ENCODE measurements at regions not wholly inside any gene's neighbourhood (a gene's known extent, or its start where the extent isn't known, plus 50 kb on each side); places are given as distances from the start of the nearest gene placed in this dataset.
"Not testable (repeated sequence)": the region's sequence is repeated elsewhere in the genome, so short reads cannot be mapped to it uniquely, and the experiment has no call there.

DNA sequence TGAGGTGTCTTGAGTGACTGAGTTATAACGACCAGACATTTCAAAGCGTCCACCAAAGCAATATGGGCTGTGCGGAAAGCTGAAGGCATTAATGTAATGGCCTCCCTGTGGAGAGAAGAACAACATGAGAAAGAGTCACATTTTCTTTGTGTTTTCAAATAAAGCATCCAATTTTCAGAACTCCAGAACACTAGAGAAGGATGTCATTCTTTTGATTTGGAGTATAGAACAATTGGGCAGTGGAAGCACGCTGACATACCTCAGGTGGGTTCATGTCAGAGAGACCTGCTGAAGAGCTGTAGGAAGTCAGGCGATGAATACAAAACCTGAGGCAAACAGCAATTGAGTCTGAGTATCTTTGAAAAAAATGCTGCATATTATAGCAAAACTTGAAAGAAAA lies 556.5 kb downstream of the GABRG2 start:
- DNase-seq (ENCODE audit: low spot score) = no peak

DNA sequence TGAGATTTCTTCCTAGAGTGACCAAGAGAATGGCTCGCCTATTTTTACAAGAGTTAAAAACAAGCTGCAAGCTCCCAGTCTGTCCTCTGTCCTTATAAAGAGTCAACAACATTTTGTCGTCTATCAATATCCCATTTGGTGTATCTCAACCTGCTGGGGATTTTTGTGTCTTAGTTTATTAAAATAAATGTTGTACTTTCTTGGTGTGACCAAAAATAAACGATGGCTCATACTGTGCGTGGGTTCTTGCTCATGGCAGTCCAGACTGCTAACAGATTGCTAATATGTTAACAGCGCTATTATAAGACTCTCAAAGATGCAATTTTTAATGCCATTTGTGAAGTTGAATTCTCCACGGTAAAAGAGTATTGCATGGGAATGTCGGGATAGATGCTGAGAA lies 569.9 kb downstream of the GABRG2 start:
- no peak for DNase-seq (ENCODE audit: low spot score)

DNA sequence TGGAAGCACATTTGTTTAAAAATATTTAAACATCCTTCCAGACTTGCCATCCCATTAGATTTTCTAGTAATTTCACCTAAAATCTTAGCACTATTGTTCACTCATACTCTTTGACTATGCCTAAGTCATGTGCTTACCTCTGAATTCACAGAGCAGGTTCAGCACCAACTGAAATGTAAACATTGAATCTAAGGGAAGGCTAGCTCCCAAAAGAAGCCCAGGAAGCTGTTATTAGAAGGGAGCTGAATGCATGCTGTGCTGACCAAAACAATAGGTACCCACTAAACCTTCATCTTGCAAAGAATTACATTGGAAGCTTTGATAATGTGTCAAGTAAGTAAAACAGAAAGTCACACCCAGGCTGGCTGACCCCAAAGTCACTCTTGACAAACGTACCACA lies 571.3 kb downstream of the GABRG2 start:
- DNase-seq (ENCODE audit: low spot score) = no peak

DNA sequence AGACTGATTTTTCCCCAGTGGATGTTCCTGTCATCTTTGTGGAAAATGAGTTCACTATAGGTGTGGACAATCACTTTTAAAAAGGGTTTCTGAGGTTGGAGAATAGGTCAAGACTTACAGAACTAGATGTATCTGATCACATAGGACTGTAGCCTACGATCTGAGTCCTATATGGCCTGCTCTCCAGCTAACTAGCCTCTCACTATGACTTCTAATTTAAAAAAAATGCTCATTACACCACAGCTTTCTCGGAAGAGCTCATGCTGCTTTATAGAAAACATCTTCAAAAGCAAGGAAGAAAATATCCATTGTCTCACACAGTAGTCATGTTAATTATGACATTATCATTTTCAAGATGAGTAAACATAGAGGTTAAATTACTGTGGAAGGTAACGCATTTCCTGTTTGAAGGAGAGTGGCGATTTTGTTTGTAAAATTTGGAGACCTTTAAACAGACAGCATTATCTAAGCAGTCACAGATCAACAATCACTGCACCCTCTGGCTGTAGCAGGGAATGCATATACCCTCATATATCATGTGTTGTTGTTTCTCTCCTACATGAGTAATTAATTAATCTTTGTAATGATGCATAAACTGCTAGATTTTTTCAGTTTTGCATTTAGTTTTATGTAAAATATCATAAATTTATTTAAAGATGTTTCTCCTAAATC lies 573.7 kb downstream of the GABRG2 start:
- DNase-seq (ENCODE audit: low spot score) = no peak

DNA sequence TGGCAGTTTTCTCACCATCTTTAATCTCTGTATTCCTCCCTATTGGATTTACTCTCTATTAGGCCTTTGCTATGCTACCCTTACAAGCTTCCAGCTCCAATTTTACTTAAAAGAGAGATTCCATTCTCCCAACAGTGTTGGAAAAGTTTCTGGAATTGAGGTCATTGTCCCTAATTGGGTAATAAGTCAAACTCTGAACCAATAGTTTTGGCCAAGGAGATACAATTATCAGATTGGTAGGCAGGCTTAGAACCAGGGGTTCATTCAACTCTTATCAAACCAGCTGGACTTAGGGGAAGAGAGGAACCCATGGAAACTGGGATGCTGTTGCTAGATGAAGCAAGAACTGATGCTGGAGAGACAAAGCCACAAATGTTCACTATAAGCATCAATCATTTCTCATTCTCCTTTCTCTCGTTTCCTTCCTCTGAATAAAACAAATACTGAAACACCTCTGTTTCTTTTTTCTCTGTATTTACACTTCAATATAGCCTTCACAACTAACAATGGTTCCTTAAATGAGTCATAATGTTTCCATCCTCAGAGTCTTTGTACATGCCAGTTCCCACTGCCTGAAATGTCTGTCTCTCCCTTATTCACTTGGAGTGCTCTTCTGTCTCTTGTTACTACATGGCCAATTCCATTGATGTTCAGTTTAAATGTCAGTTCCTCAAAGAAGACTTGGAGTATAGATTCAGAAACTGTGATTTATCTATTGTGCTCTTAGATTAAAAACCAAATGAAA lies 587.3 kb downstream of the GABRG2 start:
- DNase-seq (ENCODE audit: low spot score) = no peak

DNA sequence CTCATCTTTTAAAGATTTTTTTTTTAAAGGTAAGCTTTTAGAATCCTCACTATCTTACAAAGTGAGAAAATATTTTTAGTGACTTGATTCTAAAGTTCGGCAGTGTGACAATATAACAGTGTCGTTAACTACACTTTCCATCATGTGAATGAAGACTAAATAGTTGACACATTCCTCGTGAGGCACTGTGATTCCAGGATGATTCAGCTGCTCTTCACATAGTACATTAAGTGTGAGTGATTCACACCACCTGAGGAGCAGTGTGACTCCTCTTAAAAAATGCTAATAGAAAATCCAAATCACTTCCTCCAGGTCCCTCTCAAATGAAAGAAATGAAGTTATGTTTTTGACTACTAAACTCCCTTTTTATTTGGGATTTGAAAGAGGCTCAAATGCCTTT lies 589.5 kb downstream of the GABRG2 start:
- no peak for DNase-seq (ENCODE audit: low spot score)

DNA sequence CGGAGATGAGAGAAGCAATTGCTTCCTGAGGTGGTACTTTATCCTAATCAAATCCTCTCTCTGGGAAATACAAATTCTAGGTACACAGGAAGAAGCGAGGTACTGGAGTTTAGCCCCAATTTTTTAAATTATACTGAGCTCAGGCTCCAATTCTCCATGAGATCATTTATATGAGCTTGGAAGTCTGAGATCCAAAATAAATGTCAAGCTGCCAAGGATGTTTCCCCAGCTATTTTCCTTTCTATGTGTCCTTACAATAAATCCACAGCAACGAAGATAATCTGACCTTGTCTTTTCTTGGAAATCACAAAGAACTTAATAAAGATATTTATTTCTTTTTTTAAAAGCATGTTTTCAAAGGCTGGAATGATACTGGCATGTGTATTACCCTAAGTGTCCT lies 597.3 kb downstream of the GABRG2 start:
- DNase-seq (ENCODE audit: low spot score) = no peak

DNA sequence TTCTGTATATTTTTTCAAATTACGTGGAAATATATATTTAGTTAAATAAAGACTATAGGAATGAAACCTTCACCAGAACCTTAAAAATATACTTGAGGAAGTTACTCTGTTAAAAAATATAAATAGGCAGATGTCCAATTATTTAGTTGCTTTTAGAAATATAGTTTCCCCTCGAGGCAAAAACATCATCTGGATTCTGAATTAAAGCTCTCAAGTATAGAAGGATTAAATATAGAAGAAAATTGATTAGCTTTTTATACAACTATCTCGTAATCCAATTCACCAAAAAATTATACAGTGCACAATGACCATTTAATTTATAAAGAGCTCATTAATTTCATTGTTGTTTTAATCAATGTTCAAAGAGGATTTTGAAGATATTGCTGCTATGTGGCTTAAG lies 601.4 kb downstream of the GABRG2 start:
- no peak for DNase-seq (ENCODE audit: low spot score)

DNA sequence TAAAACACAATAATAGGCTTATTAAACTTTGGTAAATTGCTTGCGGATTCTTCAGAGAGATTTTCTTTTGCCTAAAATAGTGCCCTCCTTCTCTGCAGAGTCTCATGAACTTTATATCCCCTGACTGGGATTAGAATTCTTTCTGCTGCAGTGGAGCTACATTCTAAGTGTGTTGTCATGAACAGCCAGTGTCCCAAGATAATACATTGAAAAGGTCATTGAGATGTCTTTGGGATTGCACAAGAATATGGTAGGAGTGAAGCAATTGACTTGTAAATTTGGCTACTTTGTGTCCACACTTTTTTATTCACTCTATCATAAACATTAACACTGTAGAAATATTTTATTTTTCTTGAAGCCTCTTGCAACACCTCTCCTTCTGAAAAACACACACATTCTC lies 604.5 kb downstream of the GABRG2 start:
- DNase-seq (ENCODE audit: low spot score) = no peak

DNA sequence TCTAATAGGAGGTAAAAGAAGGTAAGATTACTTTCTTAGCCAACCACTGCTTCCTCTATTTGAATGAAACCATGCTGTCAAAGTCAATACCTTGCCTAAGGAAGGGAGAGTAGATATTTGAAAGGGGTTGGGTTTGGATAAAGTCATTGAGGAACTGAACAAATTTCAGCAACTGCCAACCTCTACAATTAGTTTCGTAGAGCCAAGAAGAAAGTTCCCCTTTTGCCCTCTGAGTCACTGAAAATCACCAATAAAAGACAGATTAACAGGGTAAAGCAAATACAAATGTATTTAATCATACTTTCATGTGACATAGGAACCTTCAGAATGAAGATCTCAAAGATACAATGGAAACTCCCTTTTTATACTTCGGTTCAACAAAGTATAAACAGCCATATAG lies 615.7 kb downstream of the GABRG2 start:
- no peak for DNase-seq (ENCODE audit: low spot score)

DNA sequence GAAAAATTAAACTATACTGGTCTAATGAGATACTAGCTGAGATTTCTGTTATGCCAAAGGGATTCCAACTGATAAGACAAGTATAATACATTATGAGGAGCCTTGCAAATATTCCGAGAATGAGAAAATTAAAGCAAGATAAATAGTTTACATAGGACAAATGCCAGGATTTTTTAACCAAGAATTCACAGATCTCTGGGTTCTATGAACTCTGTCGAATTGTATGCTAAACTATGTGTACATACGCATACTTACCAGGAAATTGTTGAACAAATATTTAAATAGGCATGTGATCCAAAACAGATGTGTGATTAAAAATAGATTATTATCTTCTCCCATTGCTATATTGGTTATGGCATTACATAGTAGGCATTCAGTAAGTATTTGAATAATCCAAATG lies 616.6 kb downstream of the GABRG2 start:
- no peak for DNase-seq (ENCODE audit: low spot score)

DNA sequence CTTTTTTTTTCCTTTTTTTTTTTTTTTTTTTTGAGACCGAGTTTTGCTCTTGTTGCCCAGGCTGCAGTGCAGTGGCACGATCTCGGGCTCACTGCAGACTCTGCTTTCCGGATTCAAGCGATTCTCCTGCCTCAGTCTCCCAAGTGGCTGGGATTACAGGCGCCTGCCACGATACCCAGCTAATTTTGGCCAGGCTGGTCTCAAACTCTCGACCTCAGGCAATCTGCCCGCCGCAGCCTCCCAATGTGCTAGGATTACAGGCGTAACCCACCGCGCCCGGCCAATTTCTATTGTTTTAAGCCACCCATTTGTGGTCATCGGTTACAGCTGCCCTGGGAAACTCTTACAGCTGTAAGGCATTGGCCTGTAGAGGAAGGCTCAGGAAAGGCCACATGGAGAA lies 617.7 kb downstream of the GABRG2 start:
- DNase-seq (ENCODE audit: low spot score) = no peak

DNA sequence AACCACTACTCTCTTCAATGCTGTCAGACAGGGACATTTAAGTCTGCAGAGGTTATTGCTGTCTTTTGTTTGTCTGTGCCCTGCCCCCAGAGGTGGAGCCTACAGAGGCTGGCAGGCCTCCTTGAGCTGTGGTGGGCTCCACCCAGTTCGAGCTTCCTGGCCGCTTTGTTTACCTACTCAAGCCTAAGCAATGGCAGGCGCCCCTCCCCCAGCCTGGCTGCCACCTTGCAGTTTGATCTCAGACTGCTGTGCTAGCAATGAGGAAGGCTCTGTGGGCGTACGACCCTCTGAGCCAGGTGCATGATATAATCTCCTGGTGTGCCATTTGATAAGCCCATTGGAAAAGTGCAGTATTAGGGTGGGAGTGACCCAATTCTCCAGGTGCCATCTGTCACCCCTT lies 628.7 kb downstream of the GABRG2 start:
- not testable (repeated sequence) for DNase-seq (ENCODE audit: low spot score)

DNA sequence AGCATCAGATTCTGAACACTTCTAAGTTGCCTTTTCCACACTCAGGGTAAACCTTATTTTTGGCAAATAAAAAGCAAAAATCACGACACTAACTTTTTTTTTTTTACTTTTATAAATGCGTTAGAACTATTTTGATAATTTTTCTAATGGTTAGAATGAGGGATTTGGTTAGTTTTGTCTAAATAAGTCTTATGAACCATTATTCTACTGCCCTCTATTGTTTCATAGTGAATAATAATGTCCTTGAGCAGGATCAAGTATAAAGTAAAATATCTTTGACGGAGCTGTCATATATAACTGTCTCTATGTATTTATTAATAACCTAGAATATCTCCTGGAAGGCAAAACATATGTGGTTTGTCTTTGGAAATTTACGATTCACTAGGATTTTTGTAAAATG lies 631.8 kb downstream of the GABRG2 start:
- no peak for DNase-seq (ENCODE audit: low spot score)

DNA sequence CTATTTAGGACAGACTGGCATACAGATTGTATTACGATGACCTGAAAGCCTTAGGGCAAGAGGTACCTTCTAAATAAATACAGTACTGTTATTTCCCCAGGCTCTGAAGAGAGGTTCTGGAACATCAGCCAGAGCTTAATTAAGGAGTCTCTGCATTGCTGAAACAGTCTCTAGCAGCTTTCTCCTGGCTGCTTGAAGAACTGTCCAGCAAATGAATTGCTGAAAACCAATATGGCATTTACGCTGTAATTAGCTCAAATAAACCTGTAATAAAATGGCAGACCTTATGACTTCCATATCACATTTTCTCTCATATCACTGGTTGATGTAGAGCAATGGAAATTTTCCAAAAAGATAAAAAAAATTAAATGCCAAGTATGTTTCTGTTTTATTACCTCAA lies 636.3 kb downstream of the GABRG2 start:
- DNase-seq (ENCODE audit: low spot score) = no peak

DNA sequence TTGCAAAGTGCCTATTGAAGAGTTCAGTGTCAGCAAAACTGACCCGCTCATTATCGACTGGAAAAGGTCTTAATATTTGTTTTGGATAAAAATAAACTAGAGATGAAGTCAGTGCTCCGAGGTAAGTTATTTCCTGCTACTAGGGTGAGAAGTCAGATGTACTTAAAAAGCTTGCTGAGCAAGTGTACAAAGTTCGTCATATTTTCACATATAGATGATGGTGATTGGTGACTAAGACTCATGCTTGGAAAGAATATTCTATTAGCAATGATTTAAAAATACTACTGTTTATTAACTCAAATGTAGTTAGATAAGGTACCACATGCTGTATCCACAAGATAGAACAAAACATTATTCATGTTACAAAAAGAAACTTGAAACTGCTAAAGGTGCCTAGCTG lies 643.7 kb downstream of the GABRG2 start:
- DNase-seq (ENCODE audit: low spot score) = no peak

DNA sequence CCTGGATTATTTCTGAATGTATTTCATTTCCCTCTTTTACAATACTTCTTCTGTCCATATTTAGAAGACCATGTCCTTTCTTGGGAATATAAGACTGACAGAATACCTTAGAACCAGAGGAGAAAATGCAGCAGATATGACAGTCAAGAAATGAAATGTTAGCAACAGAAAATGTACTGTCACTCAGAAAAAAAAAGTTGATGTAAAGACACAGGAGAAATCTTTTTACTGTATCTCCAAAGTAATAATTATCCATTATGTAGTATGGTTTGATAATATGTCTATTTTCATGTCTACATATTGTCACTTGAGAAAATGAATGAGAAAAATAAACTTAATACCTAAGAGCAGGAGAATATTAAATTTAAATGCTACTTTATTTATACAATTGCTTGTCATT lies 652.1 kb downstream of the GABRG2 start:
- no peak for DNase-seq (ENCODE audit: low spot score)

DNA sequence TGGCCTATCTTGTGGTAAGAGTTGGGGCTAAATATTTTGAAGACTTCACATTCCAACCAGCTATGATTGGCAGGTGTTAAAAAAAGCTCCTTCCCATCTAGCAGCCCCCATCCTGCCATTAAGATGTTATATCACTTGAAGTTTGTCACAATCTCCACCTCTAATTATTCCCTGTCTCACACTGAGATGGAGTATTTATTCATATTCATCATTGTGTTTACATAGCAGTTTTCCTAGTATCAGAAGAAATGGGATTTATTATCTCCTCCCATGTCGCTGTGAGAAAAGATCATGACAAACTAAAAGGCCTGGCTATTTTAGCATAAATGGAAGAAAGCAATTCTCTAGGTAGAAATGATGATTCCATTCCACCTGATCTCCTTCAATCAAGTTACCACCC lies 653.6 kb downstream of the GABRG2 start:
- no peak for DNase-seq (ENCODE audit: low spot score)

DNA sequence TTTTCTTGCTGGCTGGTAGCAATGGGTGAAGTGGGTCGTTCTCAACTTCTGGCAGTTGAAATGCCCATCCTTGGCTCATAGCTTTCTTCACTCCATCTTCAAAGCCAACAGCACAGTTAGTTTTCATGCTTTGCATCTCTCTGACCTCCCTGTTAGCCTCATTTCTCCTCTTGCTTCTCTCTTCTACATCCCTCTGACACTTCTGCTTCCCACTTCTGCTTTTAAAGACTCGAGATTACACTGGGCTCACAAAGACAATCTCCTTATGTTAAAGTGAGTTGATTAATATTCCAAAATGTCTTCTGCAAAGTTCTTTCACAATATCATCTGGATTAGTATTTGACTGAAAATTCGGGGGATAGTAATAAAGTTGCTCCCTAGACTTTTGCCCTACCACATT lies 684.8 kb upstream of the CCNG1 start:
- DNase-seq (ENCODE audit: low spot score) = no peak

DNA sequence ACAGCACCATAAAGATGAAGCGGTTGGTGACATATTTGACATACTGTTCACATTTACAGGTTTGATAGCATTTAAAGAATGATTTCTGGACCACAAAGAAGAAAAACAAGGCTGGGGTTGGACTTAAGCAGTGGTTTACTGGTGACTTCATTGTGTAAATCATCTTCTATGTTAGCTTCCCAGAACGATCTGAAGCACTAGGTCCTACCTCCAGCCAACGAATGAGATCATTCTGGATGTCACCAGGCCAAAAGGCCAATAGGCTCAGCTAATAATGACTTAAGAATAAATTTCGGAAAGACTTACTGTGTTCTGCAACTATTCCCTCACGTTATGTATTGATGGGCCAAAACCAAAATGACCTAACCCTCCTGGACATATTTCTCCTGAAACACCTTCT lies 675.3 kb upstream of the CCNG1 start:
- no peak for DNase-seq (ENCODE audit: low spot score)

DNA sequence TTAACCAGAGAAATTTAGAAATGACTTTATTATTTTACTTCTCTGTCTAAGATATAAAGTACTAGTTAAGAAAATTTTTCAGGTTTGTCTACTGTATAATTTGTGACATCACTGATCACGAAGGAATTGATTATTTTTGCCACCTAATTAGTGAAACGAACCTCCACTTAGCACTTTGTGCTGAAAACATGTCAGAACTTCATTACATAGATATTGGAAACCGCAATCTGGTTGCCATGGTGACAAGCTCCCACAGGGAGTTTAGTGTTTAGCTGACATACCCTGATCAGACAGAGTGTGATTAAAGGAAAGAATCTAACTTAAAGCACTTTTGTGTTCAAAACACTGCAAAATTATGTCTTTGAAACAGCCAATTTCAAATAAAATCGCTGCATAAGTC lies 668.4 kb upstream of the CCNG1 start:
- no peak for DNase-seq (ENCODE audit: low spot score)

DNA sequence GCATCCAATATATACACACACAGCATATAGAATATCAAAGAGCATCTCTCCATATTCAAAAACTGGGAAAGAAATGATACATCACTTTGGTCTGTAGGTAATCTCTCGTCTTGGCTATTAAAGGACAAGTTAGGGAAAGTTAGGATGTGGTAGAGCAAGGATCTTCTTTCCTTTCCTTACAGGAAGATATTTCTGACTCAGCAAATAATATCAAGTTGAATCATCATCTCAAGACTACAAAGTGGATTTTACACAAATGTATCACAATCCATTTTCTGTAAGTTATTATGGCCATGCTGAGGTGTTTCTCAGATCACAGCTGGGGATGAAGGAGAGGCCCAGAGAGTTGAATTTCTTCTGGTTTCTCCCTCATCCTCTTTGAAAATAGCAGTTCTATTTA lies 651.7 kb upstream of the CCNG1 start:
- DNase-seq (ENCODE audit: low spot score) = no peak

DNA sequence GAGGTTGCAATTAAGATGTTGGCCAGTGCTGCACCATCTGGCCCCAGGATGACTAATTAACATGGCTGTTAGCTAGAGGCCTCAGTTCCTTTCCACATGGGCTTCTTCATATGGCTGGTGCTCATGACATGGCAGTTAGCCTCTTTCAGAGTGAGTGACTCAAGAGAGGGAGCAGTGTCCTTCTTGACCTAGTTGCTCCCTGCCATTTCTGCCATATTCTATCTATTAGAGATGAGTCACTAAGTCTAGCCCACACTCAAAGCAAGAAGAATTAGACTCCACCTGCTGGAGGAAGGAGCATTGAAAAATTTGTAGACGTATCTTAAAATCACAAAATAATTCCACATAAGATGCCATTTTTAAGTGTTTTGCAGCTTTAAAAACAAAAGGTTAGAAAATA lies 651.2 kb upstream of the CCNG1 start:
- no peak for DNase-seq (ENCODE audit: low spot score)

DNA sequence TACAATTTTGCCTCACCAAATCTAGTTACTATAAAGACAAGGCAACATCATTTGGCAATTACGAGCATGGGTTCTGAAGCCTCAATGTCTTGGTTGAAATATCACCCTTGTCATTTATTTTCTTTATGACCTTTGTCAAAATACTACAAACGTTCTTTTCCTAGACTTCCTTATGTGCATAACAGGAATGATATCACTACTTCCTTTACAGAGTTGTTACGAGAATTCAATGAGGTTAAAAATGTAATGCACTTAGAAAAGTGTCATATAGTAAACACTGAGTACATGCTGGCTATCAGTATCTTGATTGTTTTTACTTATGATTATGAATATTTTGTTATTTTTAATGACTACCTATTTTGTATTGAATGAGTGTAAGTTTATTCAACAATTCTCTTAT lies 640.9 kb upstream of the CCNG1 start:
- DNase-seq (ENCODE audit: low spot score) = no peak
